ENCODE measurements at regions not wholly inside any gene's neighbourhood (a gene's known extent, or its start where the extent isn't known, plus 50 kb on each side); places are given as distances from the start of the nearest gene placed in this dataset.

DNA sequence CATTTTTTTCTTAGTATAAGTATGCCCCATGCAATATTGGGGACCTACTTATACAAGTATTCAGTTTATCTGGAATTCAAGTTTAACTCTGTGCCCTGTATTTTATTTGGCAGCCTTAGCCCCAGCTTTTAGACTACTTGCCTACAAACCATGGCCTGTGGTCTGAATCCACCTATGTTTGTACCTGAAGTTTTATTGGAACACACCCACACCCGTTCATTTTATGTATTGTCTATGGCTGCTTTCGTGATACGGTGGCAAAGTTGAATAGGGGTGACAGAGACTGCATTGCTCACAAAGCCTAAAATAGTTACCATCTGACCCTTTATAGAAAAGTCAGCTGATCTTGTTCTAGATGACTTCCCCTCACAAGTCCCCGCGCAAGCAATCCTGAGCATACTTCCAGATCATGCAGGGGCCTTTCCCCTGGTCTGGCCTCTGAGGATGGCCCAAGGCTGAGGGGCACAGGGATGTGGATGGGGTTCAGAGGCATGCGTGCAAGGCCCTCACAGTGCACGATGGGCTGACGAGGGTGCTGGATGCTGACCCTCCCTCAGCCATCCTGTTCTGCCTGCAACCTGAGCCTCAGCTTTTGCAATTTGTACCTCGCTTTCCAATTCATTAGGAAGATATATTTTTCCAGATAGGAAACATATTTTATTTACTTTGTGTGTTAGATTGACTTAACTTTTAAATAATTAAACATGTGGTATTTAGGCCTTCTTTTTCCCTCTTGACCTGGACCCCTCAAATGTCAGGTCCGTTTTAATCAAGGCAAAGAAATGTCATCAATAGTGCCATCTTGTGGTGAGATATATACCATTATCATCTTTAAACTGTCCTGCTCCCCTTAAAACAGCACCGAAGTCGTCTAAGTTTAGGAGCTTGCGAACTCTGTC is 527.3 kb upstream of the CCDC196 start:
- Histone ChIP-seq H3K27me3 (no peaks in the 10 kb centered on the region), H3K36me3 (replicated peaks in 1 of 2) (no peaks in the 10 kb centered on the region), H3K9me3 (replicated peaks in 1 of 3) (no peaks in the 10 kb centered on the region), H3K27ac (no peak overlapping the region), H3K4me3 (no peak overlapping the region), H3K4me1 (replicated peaks in 1 of 2) (no peaks in the 10 kb centered on the region)
- intact Hi-C loops (cut with DNase I) = loop anchor here in 1 of 2 donors (5.0 kb wide), 2 partner anchors 547 to 797 kb away; partner anchors contain the start of gene FUT8
- DNase-seq = peak in 2 of 7 donors; percentile 2 to 10
- TF ChIP-seq, protein P1, sequence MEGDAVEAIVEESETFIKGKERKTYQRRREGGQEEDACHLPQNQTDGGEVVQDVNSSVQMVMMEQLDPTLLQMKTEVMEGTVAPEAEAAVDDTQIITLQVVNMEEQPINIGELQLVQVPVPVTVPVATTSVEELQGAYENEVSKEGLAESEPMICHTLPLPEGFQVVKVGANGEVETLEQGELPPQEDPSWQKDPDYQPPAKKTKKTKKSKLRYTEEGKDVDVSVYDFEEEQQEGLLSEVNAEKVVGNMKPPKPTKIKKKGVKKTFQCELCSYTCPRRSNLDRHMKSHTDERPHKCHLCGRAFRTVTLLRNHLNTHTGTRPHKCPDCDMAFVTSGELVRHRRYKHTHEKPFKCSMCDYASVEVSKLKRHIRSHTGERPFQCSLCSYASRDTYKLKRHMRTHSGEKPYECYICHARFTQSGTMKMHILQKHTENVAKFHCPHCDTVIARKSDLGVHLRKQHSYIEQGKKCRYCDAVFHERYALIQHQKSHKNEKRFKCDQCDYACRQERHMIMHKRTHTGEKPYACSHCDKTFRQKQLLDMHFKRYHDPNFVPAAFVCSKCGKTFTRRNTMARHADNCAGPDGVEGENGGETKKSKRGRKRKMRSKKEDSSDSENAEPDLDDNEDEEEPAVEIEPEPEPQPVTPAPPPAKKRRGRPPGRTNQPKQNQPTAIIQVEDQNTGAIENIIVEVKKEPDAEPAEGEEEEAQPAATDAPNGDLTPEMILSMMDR (IDR thresholded peaks at IDR 0.05) = peak; percentile 33 to 63 (median 46)
- no peak for TF ChIP-seq POLR2A (IDR thresholded peaks at IDR 0.05)
- 53 to 64% (median 58%) methylated on average over 13 of the region's 13 CpGs for WGBS, 4 donors

DNA sequence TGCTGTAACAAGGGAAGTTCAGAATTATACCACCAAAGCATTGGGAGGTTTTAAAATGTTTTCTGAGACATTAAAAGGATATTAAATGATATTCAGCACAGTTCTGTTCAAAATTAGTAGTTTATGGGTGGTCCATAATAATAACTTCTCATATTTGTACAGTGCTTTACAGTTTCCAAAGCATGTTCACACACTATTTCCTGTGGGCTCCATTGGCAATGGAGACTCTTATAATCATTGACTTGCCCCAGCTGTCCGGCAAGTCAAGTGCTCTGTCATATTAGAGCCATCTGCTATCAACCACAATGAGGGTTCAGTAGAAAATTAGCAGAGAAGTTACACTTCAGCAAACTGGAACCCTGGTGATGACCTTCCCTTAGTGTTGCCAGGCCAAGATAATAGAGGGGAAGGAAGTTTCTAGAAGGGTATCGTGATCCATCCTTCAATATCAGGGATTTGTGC is 526.6 kb upstream of the CCDC196 start:
- Histone ChIP-seq H3K27ac (no peak overlapping the region), H3K4me1 (replicated peaks in 1 of 2) (no peaks in the 10 kb centered on the region), H3K36me3 (replicated peaks in 1 of 2) (no peaks in the 10 kb centered on the region), H3K4me3 (no peak overlapping the region), H3K27me3 (no peaks in the 10 kb centered on the region), H3K9me3 (replicated peaks in 1 of 3) (no peaks in the 10 kb centered on the region)
- 62 to 69% (median 66%) methylated on average over 2 of the region's 2 CpGs for WGBS, 4 donors
- TF ChIP-seq, protein P1 (IDR thresholded peaks at IDR 0.05) = no peak
- TF ChIP-seq POLR2A (IDR thresholded peaks at IDR 0.05) = no peak
- no peak for DNase-seq
- intact Hi-C loops (cut with DNase I) = loop anchor here in 1 of 2 donors (5.0 kb wide), 2 partner anchors 547 to 797 kb away; partner anchors contain the start of gene FUT8

DNA sequence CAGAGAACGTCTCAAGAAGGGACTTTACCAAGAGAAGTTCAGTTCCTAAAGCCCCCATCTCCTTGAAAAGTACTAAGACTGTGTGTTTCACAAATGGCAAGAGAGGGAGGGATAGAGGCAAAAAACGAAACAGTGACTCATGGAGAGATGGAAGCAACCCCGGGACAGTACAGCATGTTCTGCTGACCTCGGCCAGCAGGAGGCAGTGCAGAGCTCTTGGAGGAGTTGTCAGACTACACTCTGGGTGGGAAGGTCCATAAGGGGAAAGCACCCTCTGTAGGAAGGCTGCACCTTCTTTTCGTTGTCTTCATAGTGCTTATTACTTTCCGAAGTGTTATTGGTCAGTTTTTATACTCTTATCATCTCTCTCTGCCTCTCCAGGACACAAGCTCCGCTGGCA is 525.2 kb upstream of the CCDC196 start:
- H3K27me3 ChIP-seq = peaks cover 6% of the 10 kb centered on the region
- DNase-seq = peak; percentile 37 to 68 (median 55)
- no peak overlapping the region for H3K27ac ChIP-seq
- TF ChIP-seq, protein P1 (IDR thresholded peaks at IDR 0.05) = peak; percentile 29 to 61 (median 50)
- no peak for TF ChIP-seq POLR2A (IDR thresholded peaks at IDR 0.05)
- H3K4me1 ChIP-seq (replicated peaks in 1 of 2) = no peaks in the 10 kb centered on the region
- H3K9me3 ChIP-seq (replicated peaks in 1 of 3) = no peaks in the 10 kb centered on the region
- intact Hi-C loops (cut with DNase I) = no loop called here
- no peaks in the 10 kb centered on the region for H3K36me3 ChIP-seq (replicated peaks in 1 of 2)
- H3K4me3 ChIP-seq = no peak overlapping the region
- WGBS, 4 donors = 50 to 56% (median 54%) methylated on average over 7 of the region's 7 CpGs

DNA sequence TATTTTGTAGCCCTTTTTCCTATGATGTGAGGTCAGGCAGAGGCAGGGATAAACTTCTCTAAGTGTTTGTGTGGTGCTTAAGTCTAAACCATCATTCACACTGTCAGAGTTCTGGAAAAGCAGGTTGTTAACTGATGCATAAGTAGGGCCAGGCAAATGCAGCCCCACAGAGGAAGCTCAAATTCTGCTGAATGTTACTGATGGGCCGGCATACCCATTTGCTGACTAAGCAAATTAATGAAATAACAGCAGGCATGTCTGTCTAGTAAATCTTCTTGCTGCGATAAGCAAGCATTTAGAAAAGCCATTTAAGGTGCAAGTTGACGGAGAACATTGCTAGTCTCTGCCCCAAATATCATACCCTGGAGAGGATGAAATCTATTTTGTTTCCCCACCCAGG is 523.2 kb upstream of the CCDC196 start:
- WGBS, 4 donors = 38 to 49% (median 48%) methylated on average over 3 of the region's 3 CpGs
- no peak for DNase-seq
- H3K36me3 ChIP-seq (replicated peaks in 1 of 2) = no peaks in the 10 kb centered on the region
- no peak overlapping the region for H3K27ac ChIP-seq
- intact Hi-C loops (cut with DNase I) = no loop called here
- H3K4me3 ChIP-seq = no peak overlapping the region
- H3K9me3 ChIP-seq (replicated peaks in 1 of 3) = no peaks in the 10 kb centered on the region
- TF ChIP-seq POLR2A (IDR thresholded peaks at IDR 0.05) = no peak
- TF ChIP-seq, protein P1 (IDR thresholded peaks at IDR 0.05) = no peak
- no peaks in the 10 kb centered on the region for H3K4me1 ChIP-seq (replicated peaks in 1 of 2)
- H3K27me3 ChIP-seq = peaks cover 7% of the 10 kb centered on the region
